GM23338 (cell line): ENCODE measurements at regions not wholly inside any gene's neighbourhood (a gene's known extent, or its start where the extent isn't known, plus 50 kb on each side); places are given as distances from the start of the nearest gene placed in this dataset.

Experiments used
- ATAC-seq: fragments of 200-7000 bp; cut with Tn5 transposase; 3 replicates; pipeline ENCODE4 v1.9.1; 2020
- DNase-seq: peaks from one replicate; pipeline ENCODE4 v3.0.0-alpha.2; 2015; ENCODE audit warnings: low spot score
- H2AFZ ChIP-seq: fragments of 200-600 bp; sonication (generic); 2 replicates; pipeline ENCODE4 v1.8.0; 2016; ENCODE audit warnings: antibody characterized with exemption, mild to moderate bottlenecking, moderate library complexity
- H3F3A ChIP-seq: fragments of 200-600 bp; sonication (generic); replicated peaks from 2 replicates; pipeline ENCODE4 v1.8.0; 2017; ENCODE audit warnings: antibody characterized with exemption, mixed run types, low read depth
- H3K27ac ChIP-seq: fragments of 200-600 bp; sonication (generic); 2 replicates; pipeline ENCODE4 v1.6.1; 2016; ENCODE audit warnings: low read depth
- H3K27me3 ChIP-seq: fragments of 200-600 bp; sonication (generic); 2 replicates; pipeline ENCODE4 v1.8.0; 2016; ENCODE audit warnings: mild to moderate bottlenecking, mixed run types, moderate library complexity; ENCODE audit not compliant: insufficient read depth
- H3K36me3 ChIP-seq: fragments of 200-600 bp; sonication (generic); 2 replicates; pipeline ENCODE4 v1.8.0; 2016; ENCODE audit warnings: mild to moderate bottlenecking; ENCODE audit not compliant: insufficient read depth
- H3K4me1 ChIP-seq: fragments of 200-600 bp; sonication (generic); 2 replicates; pipeline ENCODE4 v1.8.0; 2016; ENCODE audit warnings: mild to moderate bottlenecking, moderate library complexity; ENCODE audit not compliant: insufficient read depth
- H3K4me2 ChIP-seq: fragments of 200-600 bp; sonication (generic); 2 replicates; pipeline ENCODE4 v1.7.1; 2017; ENCODE audit warnings: mixed run types
- H3K4me3 ChIP-seq: fragments of 200-600 bp; sonication (generic); 2 replicates; pipeline ENCODE4 v1.6.1; 2016; ENCODE audit warnings: mixed run types
- H3K79me2 ChIP-seq: fragments of 200-600 bp; sonication (generic); replicated peaks from 2 replicates; pipeline ENCODE4 v1.8.0; 2017; ENCODE audit warnings: mild to moderate bottlenecking; ENCODE audit not compliant: insufficient read depth
- H3K9me2 ChIP-seq: fragments of 200-600 bp; sonication (generic); 2 replicates; pipeline ENCODE4 v1.8.0; 2017; ENCODE audit not compliant: insufficient read depth
- H4K20me1 ChIP-seq: fragments of 200-600 bp; sonication (generic); replicated peaks from 2 replicates; pipeline ENCODE4 v1.8.0; 2017; ENCODE audit warnings: mild to moderate bottlenecking; ENCODE audit not compliant: insufficient read depth
- H3K27ac Mint-ChIP-seq: 2 replicates; pipeline ENCODE4 v1.8.0; 2020; ENCODE audit warnings: inconsistent platforms, mild to moderate bottlenecking, moderate library complexity, mixed read lengths
- H3K27me3 Mint-ChIP-seq: 3 replicates; pipeline ENCODE4 v1.8.0; 2022; ENCODE audit warnings: low read depth, mild to moderate bottlenecking, moderate library complexity, mixed read lengths, inconsistent platforms; ENCODE audit not compliant: insufficient read depth, poor library complexity
- H3K36me3 Mint-ChIP-seq: 3 replicates; pipeline ENCODE4 v1.8.0; 2021; ENCODE audit warnings: low read depth, mild to moderate bottlenecking, inconsistent platforms, moderate library complexity, mixed read lengths
- H3K4me1 Mint-ChIP-seq: 3 replicates; pipeline ENCODE4 v1.8.0; 2020; ENCODE audit warnings: mild to moderate bottlenecking, inconsistent platforms, mixed read lengths
- H3K4me3 Mint-ChIP-seq: 3 replicates; pipeline ENCODE4 v1.8.0; 2021; ENCODE audit warnings: moderate library complexity, mild to moderate bottlenecking, inconsistent platforms, mixed read lengths
- H3K9me3 Mint-ChIP-seq: 3 replicates; pipeline ENCODE4 v1.8.0; 2020; ENCODE audit warnings: moderate library complexity, mild to moderate bottlenecking, inconsistent platforms, mixed read lengths
- CREB1 ChIP-seq: fragments of 250-450 bp; sonication (Bioruptor Pico); IDR thresholded peaks from 2 replicates; pipeline ENCODE4 v1.5.0; 2020; ENCODE audit warnings: low read depth, mild to moderate bottlenecking, moderate library complexity
- CTCF ChIP-seq, 2 experiments: fragments of 200-600 bp in 1 of 2; sonication (generic) in 1 of 2; conservative IDR thresholded peaks; 2 replicates each; pipeline versions ENCODE4 v1.5.1 to v1.6.1; 2016 to 2017; ENCODE audit warnings: antibody characterized with exemption in 2 of 2, low read depth in 2 of 2, mild to moderate bottlenecking in 2 of 2, moderate library complexity in 1 of 2
- EZH2 ChIP-seq: fragments of 200-600 bp; sonication (generic); IDR thresholded peaks from one replicate; pipeline ENCODE4 v1.8.0; 2017; ENCODE audit warnings: antibody characterized with exemption, mild to moderate bottlenecking, low read depth; ENCODE audit not compliant: unreplicated experiment
- EZH2phosphoT487 ChIP-seq: fragments of 200-600 bp; sonication (generic); IDR thresholded peaks from one replicate; pipeline ENCODE4 v1.8.1; 2018; ENCODE audit warnings: antibody characterized with exemption; ENCODE audit not compliant: unreplicated experiment
- JUNB ChIP-seq: IDR thresholded peaks from one replicate; pipeline ENCODE4 v1.6.1; 2016; ENCODE audit warnings: antibody characterized with exemption; ENCODE audit not compliant: unreplicated experiment
- NANOG ChIP-seq: IDR thresholded peaks from 2 replicates; pipeline ENCODE4 v1.6.1; 2016; ENCODE audit warnings: antibody characterized with exemption, borderline replicate concordance
- POLR2AphosphoS5 ChIP-seq: IDR thresholded peaks from 2 replicates; pipeline ENCODE4 v1.6.1; 2016; ENCODE audit warnings: antibody characterized with exemption, low read depth
- STAT1 ChIP-seq: IDR thresholded peaks from one replicate; pipeline ENCODE4 v1.6.1; 2016; ENCODE audit warnings: antibody characterized with exemption; ENCODE audit not compliant: unreplicated experiment
- ZNF114 ChIP-seq: fragments of 250-450 bp; sonication (Bioruptor Pico); IDR thresholded peaks from 2 replicates; pipeline ENCODE4 v1.5.0; 2020; ENCODE audit warnings: mild to moderate bottlenecking, moderate library complexity
- ZNF331 ChIP-seq: fragments of 250-450 bp; sonication (Bioruptor Pico); IDR thresholded peaks from 2 replicates; pipeline ENCODE4 v1.5.0; 2020; ENCODE audit warnings: low read depth, mild to moderate bottlenecking, moderate library complexity
- TF ChIP-seq, protein P1 (sequence below): fragments of 250-450 bp; sonication (Bioruptor Pico); IDR thresholded peaks from 2 replicates; pipeline ENCODE4 v1.5.0; 2020; ENCODE audit warnings: mild to moderate bottlenecking, moderate library complexity
- TF ChIP-seq, protein P2 (sequence below): IDR thresholded peaks from 2 replicates; pipeline ENCODE4 v1.6.1; 2016; ENCODE audit warnings: antibody characterized with exemption
- TF ChIP-seq, protein P3 (sequence below): IDR thresholded peaks from one replicate; pipeline ENCODE4 v1.6.1; 2018; ENCODE audit warnings: antibody characterized with exemption; ENCODE audit not compliant: unreplicated experiment

GRCh38 chr2:236768393-236769140 is 198.9 kb downstream of the ACKR3 start:
- Mint-ChIP-seq H3K4me3 (no peak overlapping the region), H3K9me3 (peaks cover 7% of the 10 kb centered on the region), H3K27ac (no peak overlapping the region), H3K27me3 (peaks cover 4% of the 10 kb centered on the region), H3K4me1 (peaks cover 2% of the 10 kb centered on the region; the same call in 1 of the 3 replicates), H3K36me3 (no peaks in the 10 kb centered on the region; the same call in 1 of the 3 replicates)
- Histone ChIP-seq H3K4me2 (no peak overlapping the region), H3K79me2 (no peaks in the 10 kb centered on the region), H3K27me3 (no peaks in the 10 kb centered on the region), H2AFZ (no peak overlapping the region), H3K9me2 (no peaks in the 10 kb centered on the region), H3K4me3 (no peak overlapping the region), H4K20me1 (no peaks in the 10 kb centered on the region), H3K27ac (no peak overlapping the region), H3F3A (no peaks in the 10 kb centered on the region), H3K36me3 (no peaks in the 10 kb centered on the region), H3K4me1 (no peaks in the 10 kb centered on the region)
- ATAC-seq = no peak
- DNase-seq = no peak
- no peak for TF ChIP-seq ZNF114 (CRISPR knock-in tag)
- no peak for TF ChIP-seq NANOG
- no peak for TF ChIP-seq EZH2
- TF ChIP-seq, protein P1, sequence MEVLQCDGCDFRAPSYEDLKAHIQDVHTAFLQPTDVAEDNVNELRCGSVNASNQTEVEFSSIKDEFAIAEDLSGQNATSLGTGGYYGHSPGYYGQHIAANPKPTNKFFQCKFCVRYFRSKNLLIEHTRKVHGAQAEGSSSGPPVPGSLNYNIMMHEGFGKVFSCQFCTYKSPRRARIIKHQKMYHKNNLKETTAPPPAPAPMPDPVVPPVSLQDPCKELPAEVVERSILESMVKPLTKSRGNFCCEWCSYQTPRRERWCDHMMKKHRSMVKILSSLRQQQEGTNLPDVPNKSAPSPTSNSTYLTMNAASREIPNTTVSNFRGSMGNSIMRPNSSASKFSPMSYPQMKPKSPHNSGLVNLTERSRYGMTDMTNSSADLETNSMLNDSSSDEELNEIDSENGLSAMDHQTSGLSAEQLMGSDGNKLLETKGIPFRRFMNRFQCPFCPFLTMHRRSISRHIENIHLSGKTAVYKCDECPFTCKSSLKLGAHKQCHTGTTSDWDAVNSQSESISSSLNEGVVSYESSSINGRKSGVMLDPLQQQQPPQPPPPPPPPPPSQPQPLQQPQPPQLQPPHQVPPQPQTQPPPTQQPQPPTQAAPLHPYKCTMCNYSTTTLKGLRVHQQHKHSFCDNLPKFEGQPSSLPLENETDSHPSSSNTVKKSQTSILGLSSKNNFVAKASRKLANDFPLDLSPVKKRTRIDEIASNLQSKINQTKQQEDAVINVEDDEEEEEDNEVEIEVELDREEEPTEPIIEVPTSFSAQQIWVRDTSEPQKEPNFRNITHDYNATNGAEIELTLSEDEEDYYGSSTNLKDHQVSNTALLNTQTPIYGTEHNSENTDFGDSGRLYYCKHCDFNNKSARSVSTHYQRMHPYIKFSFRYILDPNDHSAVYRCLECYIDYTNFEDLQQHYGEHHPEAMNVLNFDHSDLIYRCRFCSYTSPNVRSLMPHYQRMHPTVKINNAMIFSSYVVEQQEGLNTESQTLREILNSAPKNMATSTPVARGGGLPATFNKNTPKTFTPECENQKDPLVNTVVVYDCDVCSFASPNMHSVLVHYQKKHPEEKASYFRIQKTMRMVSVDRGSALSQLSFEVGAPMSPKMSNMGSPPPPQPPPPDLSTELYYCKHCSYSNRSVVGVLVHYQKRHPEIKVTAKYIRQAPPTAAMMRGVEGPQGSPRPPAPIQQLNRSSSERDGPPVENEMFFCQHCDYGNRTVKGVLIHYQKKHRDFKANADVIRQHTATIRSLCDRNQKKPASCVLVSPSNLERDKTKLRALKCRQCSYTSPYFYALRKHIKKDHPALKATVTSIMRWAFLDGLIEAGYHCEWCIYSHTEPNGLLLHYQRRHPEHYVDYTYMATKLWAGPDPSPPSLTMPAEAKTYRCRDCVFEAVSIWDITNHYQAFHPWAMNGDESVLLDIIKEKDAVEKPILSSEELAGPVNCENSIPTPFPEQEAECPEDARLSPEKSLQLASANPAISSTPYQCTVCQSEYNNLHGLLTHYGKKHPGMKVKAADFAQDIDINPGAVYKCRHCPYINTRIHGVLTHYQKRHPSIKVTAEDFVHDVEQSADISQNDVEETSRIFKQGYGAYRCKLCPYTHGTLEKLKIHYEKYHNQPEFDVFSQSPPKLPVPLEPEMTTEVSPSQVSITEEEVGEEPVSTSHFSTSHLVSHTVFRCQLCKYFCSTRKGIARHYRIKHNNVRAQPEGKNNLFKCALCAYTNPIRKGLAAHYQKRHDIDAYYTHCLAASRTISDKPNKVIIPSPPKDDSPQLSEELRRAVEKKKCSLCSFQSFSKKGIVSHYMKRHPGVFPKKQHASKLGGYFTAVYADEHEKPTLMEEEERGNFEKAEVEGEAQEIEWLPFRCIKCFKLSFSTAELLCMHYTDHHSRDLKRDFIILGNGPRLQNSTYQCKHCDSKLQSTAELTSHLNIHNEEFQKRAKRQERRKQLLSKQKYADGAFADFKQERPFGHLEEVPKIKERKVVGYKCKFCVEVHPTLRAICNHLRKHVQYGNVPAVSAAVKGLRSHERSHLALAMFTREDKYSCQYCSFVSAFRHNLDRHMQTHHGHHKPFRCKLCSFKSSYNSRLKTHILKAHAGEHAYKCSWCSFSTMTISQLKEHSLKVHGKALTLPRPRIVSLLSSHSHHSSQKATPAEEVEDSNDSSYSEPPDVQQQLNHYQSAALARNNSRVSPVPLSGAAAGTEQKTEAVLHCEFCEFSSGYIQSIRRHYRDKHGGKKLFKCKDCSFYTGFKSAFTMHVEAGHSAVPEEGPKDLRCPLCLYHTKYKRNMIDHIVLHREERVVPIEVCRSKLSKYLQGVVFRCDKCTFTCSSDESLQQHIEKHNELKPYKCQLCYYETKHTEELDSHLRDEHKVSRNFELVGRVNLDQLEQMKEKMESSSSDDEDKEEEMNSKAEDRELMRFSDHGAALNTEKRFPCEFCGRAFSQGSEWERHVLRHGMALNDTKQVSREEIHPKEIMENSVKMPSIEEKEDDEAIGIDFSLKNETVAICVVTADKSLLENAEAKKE (CRISPR knock-in tag) = no peak
- TF ChIP-seq EZH2phosphoT487 = no peak
- no peak for TF ChIP-seq ZNF331
- TF ChIP-seq CREB1 (CRISPR knock-in tag) = no peak
- no peak for TF ChIP-seq POLR2AphosphoS5
- TF ChIP-seq STAT1 = no peak
- TF ChIP-seq, protein P2, sequence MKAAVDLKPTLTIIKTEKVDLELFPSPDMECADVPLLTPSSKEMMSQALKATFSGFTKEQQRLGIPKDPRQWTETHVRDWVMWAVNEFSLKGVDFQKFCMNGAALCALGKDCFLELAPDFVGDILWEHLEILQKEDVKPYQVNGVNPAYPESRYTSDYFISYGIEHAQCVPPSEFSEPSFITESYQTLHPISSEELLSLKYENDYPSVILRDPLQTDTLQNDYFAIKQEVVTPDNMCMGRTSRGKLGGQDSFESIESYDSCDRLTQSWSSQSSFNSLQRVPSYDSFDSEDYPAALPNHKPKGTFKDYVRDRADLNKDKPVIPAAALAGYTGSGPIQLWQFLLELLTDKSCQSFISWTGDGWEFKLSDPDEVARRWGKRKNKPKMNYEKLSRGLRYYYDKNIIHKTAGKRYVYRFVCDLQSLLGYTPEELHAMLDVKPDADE = no peak
- no peak for TF ChIP-seq CTCF (conservative IDR thresholded peaks at IDR 0.05; ENCODE audit: low read depth in 2 of 2)
- TF ChIP-seq JUNB = no peak
- TF ChIP-seq, protein P3, sequence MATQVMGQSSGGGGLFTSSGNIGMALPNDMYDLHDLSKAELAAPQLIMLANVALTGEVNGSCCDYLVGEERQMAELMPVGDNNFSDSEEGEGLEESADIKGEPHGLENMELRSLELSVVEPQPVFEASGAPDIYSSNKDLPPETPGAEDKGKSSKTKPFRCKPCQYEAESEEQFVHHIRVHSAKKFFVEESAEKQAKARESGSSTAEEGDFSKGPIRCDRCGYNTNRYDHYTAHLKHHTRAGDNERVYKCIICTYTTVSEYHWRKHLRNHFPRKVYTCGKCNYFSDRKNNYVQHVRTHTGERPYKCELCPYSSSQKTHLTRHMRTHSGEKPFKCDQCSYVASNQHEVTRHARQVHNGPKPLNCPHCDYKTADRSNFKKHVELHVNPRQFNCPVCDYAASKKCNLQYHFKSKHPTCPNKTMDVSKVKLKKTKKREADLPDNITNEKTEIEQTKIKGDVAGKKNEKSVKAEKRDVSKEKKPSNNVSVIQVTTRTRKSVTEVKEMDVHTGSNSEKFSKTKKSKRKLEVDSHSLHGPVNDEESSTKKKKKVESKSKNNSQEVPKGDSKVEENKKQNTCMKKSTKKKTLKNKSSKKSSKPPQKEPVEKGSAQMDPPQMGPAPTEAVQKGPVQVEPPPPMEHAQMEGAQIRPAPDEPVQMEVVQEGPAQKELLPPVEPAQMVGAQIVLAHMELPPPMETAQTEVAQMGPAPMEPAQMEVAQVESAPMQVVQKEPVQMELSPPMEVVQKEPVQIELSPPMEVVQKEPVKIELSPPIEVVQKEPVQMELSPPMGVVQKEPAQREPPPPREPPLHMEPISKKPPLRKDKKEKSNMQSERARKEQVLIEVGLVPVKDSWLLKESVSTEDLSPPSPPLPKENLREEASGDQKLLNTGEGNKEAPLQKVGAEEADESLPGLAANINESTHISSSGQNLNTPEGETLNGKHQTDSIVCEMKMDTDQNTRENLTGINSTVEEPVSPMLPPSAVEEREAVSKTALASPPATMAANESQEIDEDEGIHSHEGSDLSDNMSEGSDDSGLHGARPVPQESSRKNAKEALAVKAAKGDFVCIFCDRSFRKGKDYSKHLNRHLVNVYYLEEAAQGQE = no peak
